ENCODE measurements at regions not wholly inside any gene's neighbourhood (a gene's known extent, or its start where the extent isn't known, plus 50 kb on each side); places are given as distances from the start of the nearest gene placed in this dataset.

GRCh38 chr9:26756881-26757280 is 135.7 kb downstream of the CAAP1 start:
- Mint-ChIP-seq H3K4me1 (no peaks in the 10 kb centered on the region), H3K9me3 (peaks cover 2 to 5% of the 10 kb centered on the region in 2 donors), H3K36me3 (no peaks in the 10 kb centered on the region), H3K27me3 (ENCODE audit: low read depth in 2 of 2) (no peaks in the 10 kb centered on the region), H3K27ac (no peak overlapping the region), H3K4me3 (no peak overlapping the region)
- no peak for TF ChIP-seq CTCF (IDR thresholded peaks at IDR 0.05)
- intact Hi-C loops (cut with micrococcal nuclease), result no loop called here
- H3K36me3 ChIP-seq (ENCODE audit: control insufficient read depth, insufficient read depth, low read length), result no peaks in the 10 kb centered on the region
- no peak for DNase-seq
- ATAC-seq, result no peak
- H3K27me3 ChIP-seq (ENCODE audit: control insufficient read depth, insufficient read depth, low read length), result no peaks in the 10 kb centered on the region
- WGBS (ENCODE audit: insufficient coverage), result 93% methylated on average over 2 of the region's 2 CpGs
- no peak overlapping the region for H3K27ac ChIP-seq (ENCODE audit: low read length)
- no peak overlapping the region for H3K4me3 ChIP-seq (ENCODE audit: low read length)
- H3K4me1 ChIP-seq (ENCODE audit: control insufficient read depth, insufficient read depth, low read length), result no peaks in the 10 kb centered on the region
- H3K9me3 ChIP-seq (ENCODE audit: control insufficient read depth, insufficient read depth, low read length), result no peaks in the 10 kb centered on the region

GRCh38 chr9:26755476-26755875 is 137.1 kb downstream of the CAAP1 start:
- Mint-ChIP-seq H3K4me3 (no peak overlapping the region), H3K36me3 (no peaks in the 10 kb centered on the region), H3K4me1 (no peaks in the 10 kb centered on the region), H3K9me3 (peaks cover 2 to 5% of the 10 kb centered on the region in 2 donors), H3K27me3 (ENCODE audit: low read depth in 2 of 2) (no peaks in the 10 kb centered on the region), H3K27ac (no peak overlapping the region)
- WGBS (ENCODE audit: insufficient coverage), result 90% methylated on average over 1 of the region's 2 CpGs
- intact Hi-C loops (cut with micrococcal nuclease), result no loop called here
- DNase-seq (no peak), ATAC-seq (no peak)
- Histone ChIP-seq H3K4me1 (ENCODE audit: control insufficient read depth, insufficient read depth, low read length) (no peaks in the 10 kb centered on the region), H3K4me3 (ENCODE audit: low read length) (no peak overlapping the region), H3K27ac (ENCODE audit: low read length) (no peak overlapping the region), H3K9me3 (ENCODE audit: control insufficient read depth, insufficient read depth, low read length) (no peaks in the 10 kb centered on the region), H3K27me3 (ENCODE audit: control insufficient read depth, insufficient read depth, low read length) (no peaks in the 10 kb centered on the region), H3K36me3 (ENCODE audit: control insufficient read depth, insufficient read depth, low read length) (no peaks in the 10 kb centered on the region)
- TF ChIP-seq CTCF (IDR thresholded peaks at IDR 0.05), result no peak

GRCh38 chr9:26754509-26755164 is 138.0 kb downstream of the CAAP1 start:
- Mint-ChIP-seq H3K4me3 (no peak overlapping the region), H3K36me3 (no peaks in the 10 kb centered on the region), H3K27me3 (ENCODE audit: low read depth in 2 of 2) (no peaks in the 10 kb centered on the region), H3K4me1 (no peaks in the 10 kb centered on the region), H3K9me3 (peaks cover 2 to 5% of the 10 kb centered on the region in 2 donors), H3K27ac (no peak overlapping the region)
- Histone ChIP-seq H3K27ac (ENCODE audit: low read length) (no peak overlapping the region), H3K9me3 (ENCODE audit: control insufficient read depth, insufficient read depth, low read length) (no peaks in the 10 kb centered on the region), H3K4me3 (ENCODE audit: low read length) (no peak overlapping the region), H3K36me3 (ENCODE audit: control insufficient read depth, insufficient read depth, low read length) (no peaks in the 10 kb centered on the region), H3K4me1 (ENCODE audit: control insufficient read depth, insufficient read depth, low read length) (no peaks in the 10 kb centered on the region), H3K27me3 (ENCODE audit: control insufficient read depth, insufficient read depth, low read length) (no peaks in the 10 kb centered on the region)
- ATAC-seq, result no peak
- TF ChIP-seq CTCF (IDR thresholded peaks at IDR 0.05), result no peak
- 93% methylated on average over 10 of the region's 10 CpGs for WGBS (ENCODE audit: insufficient coverage)
- no peak for DNase-seq
- intact Hi-C loops (cut with micrococcal nuclease), result no loop called here

GRCh38 chr9:26753971-26754370 is 138.6 kb downstream of the CAAP1 start:
- H3K9me3 Mint-ChIP-seq, result peaks cover 2 to 5% of the 10 kb centered on the region in 2 donors
- no peak overlapping the region for H3K27ac Mint-ChIP-seq

More at GRCh38 chr9:26753971-26754370, 138.6 kb downstream of the CAAP1 start:
- intact Hi-C loops (cut with micrococcal nuclease), result no loop called here
- Mint-ChIP-seq H3K36me3 (no peaks in the 10 kb centered on the region), H3K27me3 (ENCODE audit: low read depth in 2 of 2) (no peaks in the 10 kb centered on the region), H3K4me3 (no peak overlapping the region), H3K4me1 (no peaks in the 10 kb centered on the region)
- no peaks in the 10 kb centered on the region for H3K9me3 ChIP-seq (ENCODE audit: control insufficient read depth, insufficient read depth, low read length)
- H3K27ac ChIP-seq (ENCODE audit: low read length), result no peak overlapping the region
- no peak overlapping the region for H3K4me3 ChIP-seq (ENCODE audit: low read length)
- H3K36me3 ChIP-seq (ENCODE audit: control insufficient read depth, insufficient read depth, low read length), result no peaks in the 10 kb centered on the region
- ATAC-seq (no peak), DNase-seq (no peak)
- TF ChIP-seq CTCF (IDR thresholded peaks at IDR 0.05), result no peak
- WGBS (ENCODE audit: insufficient coverage), result 60% methylated on average over 1 of the region's 1 CpG
- no peaks in the 10 kb centered on the region for H3K27me3 ChIP-seq (ENCODE audit: control insufficient read depth, insufficient read depth, low read length)
- H3K4me1 ChIP-seq (ENCODE audit: control insufficient read depth, insufficient read depth, low read length), result no peaks in the 10 kb centered on the region

Data from natural killer cell (primary cell).